H1 (cell line): ENCODE measurements at regions not wholly inside any gene's neighbourhood (a gene's known extent, or its start where the extent isn't known, plus 50 kb on each side); places are given as distances from the start of the nearest gene placed in this dataset.

Experiments used
- CTCF ChIA-PET: fragments of 300-600 bp; sonication (Branson Sonifier 250); formaldehyde crosslinking; loops from one replicate; lab custom pipeline; 2021; ENCODE audit not compliant: partially characterized antibody; lab: Charles Lee
- POLR2A ChIA-PET: fragments of 300-600 bp; sonication (Branson Sonifier 250); formaldehyde crosslinking; loops from one replicate; lab custom pipeline; 2021; ENCODE audit warnings: inconsistent platforms; ENCODE audit not compliant: partially characterized antibody; lab: Charles Lee
- DNase-seq, 2 experiments: peaks; one replicate each; pipeline versions ENCODE4 v3.0.0 to v3.0.0-alpha.2; 2010 to 2022; ENCODE audit warnings: low spot score in 2 of 2, low read depth in 1 of 2, mixed read lengths in 1 of 2
- FAIRE-seq: peaks from 2 replicates; lab custom pipeline; 2011; peaks lifted over from hg19 to GRCh38; lab: Jason Lieb, UNC
- H2AFZ ChIP-seq: 2 replicates; pipeline ENCODE4 v1.8.1; 2012; ENCODE audit warnings: low read length, inconsistent platforms
- H2AK5ac ChIP-seq: 2 replicates; pipeline ENCODE4 v1.6.1; 2013; ENCODE audit warnings: low read depth, low read length
- H2BK120ac ChIP-seq: replicated peaks from 2 replicates; pipeline ENCODE3; 2013; ENCODE audit warnings: low read depth, low read length, inconsistent platforms
- H2BK12ac ChIP-seq: 2 replicates; pipeline ENCODE4 v1.6.1; 2013; ENCODE audit warnings: low read depth, low read length
- H2BK15ac ChIP-seq: 2 replicates; pipeline ENCODE4 v1.6.1; 2013; ENCODE audit warnings: low read length
- H2BK20ac ChIP-seq: 2 replicates; pipeline ENCODE4 v1.6.1; 2013; ENCODE audit warnings: low read length
- H2BK5ac ChIP-seq: 2 replicates; pipeline ENCODE4 v1.6.1; 2013; ENCODE audit warnings: low read depth, low read length
- H3K14ac ChIP-seq: 2 replicates; pipeline ENCODE4 v1.6.1; 2013; ENCODE audit warnings: inconsistent platforms; ENCODE audit not compliant: insufficient read length
- H3K18ac ChIP-seq: 2 replicates; pipeline ENCODE4 v1.6.1; 2013; ENCODE audit warnings: low read length; ENCODE audit errors: extremely low read depth
- H3K23ac ChIP-seq: 2 replicates; pipeline ENCODE4 v1.6.1; 2013; ENCODE audit warnings: inconsistent platforms; ENCODE audit not compliant: insufficient read length
- H3K23me2 ChIP-seq: 2 replicates; pipeline ENCODE4 v1.6.1; 2013; ENCODE audit warnings: low read depth, low read length
- H3K27ac ChIP-seq: 2 replicates; pipeline ENCODE4 v1.6.1; 2011; ENCODE audit warnings: low read depth, low read length, inconsistent platforms
- H3K27me3 ChIP-seq, 4 experiments: replicated peaks in 1 of 4; 1 replicate in 1 of 4; 2 replicates in 3 of 4; pipeline versions ENCODE4 v1.6.1 to v1.8.1; 2011 to 2013; ENCODE audit warnings: low read length in 3 of 4, mild to moderate bottlenecking in 3 of 4, inconsistent platforms in 2 of 4, mixed read lengths in 2 of 4, moderate library complexity in 1 of 4; ENCODE audit not compliant: control insufficient read depth in 3 of 4, insufficient read depth in 3 of 4; ENCODE audit errors: extremely low read depth in 1 of 4
- H3K36me3 ChIP-seq, 4 experiments: 2 replicates each; pipeline versions ENCODE4 v1.6.1 to v1.8.1; 2011 to 2013; ENCODE audit warnings: mild to moderate bottlenecking in 4 of 4, low read length in 3 of 4, moderate library complexity in 2 of 4, control low read depth in 1 of 4, inconsistent platforms in 1 of 4; ENCODE audit not compliant: insufficient read depth in 4 of 4, control insufficient read depth in 2 of 4
- H3K4ac ChIP-seq: replicated peaks from 2 replicates; pipeline ENCODE3; 2013; ENCODE audit warnings: low read length, low read depth, mixed read lengths, inconsistent platforms; ENCODE audit not compliant: insufficient read length
- H3K4me1 ChIP-seq, 4 experiments: replicated peaks in 1 of 4; 1 replicate in 1 of 4; 2 replicates in 3 of 4; pipeline versions ENCODE4 v1.6.1 to v1.8.1; 2011 to 2013; ENCODE audit warnings: low read length in 3 of 4, inconsistent platforms in 2 of 4, mixed read lengths in 1 of 4; ENCODE audit not compliant: insufficient read depth in 4 of 4, control insufficient read depth in 3 of 4
- H3K4me2 ChIP-seq, 2 experiments: 2 replicates each; pipeline versions ENCODE4 v1.6.1 to v1.8.1; 2011 to 2013; ENCODE audit warnings: low read depth in 2 of 2, low read length in 2 of 2, control low read depth in 1 of 2, inconsistent platforms in 1 of 2, mild to moderate bottlenecking in 1 of 2; ENCODE audit not compliant: insufficient read depth in 1 of 2
- H3K4me3 ChIP-seq, 4 experiments: fragments of 200-600, 300-600 bp in 1 of 4; sonication (generic), shearing (Covaris generic), sonication (Bioruptor Twin) in 1 of 4; 2 replicates each; pipeline versions ENCODE4 v1.5.1 to v1.8.1; 2011 to 2016; ENCODE audit warnings: low read length in 4 of 4, low read depth in 3 of 4, control low read depth in 2 of 4, inconsistent platforms in 2 of 4, mild to moderate bottlenecking in 2 of 4, mixed read lengths in 1 of 4, moderate library complexity in 1 of 4; ENCODE audit not compliant: insufficient read depth in 2 of 4; ENCODE audit errors: extremely low read depth in 1 of 4
- H3K56ac ChIP-seq: replicated peaks from 2 replicates; pipeline ENCODE3; 2013; ENCODE audit warnings: low read depth, mild to moderate bottlenecking, mixed read lengths, low read length, inconsistent platforms; ENCODE audit not compliant: insufficient read length
- H3K79me1 ChIP-seq: 2 replicates; pipeline ENCODE4 v1.6.1; 2013; ENCODE audit warnings: low read depth, low read length, control low read depth
- H3K79me2 ChIP-seq, 2 experiments: 2 replicates each; pipeline versions ENCODE4 v1.6.1 to v1.8.1; 2012 to 2013; ENCODE audit warnings: low read length in 2 of 2, mild to moderate bottlenecking in 2 of 2, inconsistent platforms in 1 of 2; ENCODE audit not compliant: insufficient read depth in 2 of 2, control insufficient read depth in 1 of 2
- H3K9ac ChIP-seq, 4 experiments: replicated peaks in 1 of 4; 1 replicate in 1 of 4; 2 replicates in 3 of 4; pipeline versions ENCODE4 v1.6.1 to v1.8.1; 2011 to 2013; ENCODE audit warnings: low read depth in 3 of 4, low read length in 3 of 4, control low read depth in 2 of 4, mild to moderate bottlenecking in 2 of 4, moderate library complexity in 2 of 4, inconsistent platforms in 1 of 4; ENCODE audit errors: extremely low read depth in 1 of 4
- H3K9me3 ChIP-seq, 2 experiments: 2 replicates each; pipeline versions ENCODE4 v1.6.1 to v1.8.1; 2012 to 2013; ENCODE audit warnings: mild to moderate bottlenecking in 2 of 2, moderate library complexity in 2 of 2, control low read depth in 1 of 2, inconsistent platforms in 1 of 2, low read depth in 1 of 2, low read length in 1 of 2, mixed read lengths in 1 of 2; ENCODE audit not compliant: insufficient read depth in 2 of 2
- H4K20me1 ChIP-seq, 2 experiments: replicated peaks in 1 of 2; 2 replicates each; pipeline versions ENCODE3 to v1.8.1; 2011 to 2013; ENCODE audit warnings: inconsistent platforms in 2 of 2, low read length in 2 of 2, mild to moderate bottlenecking in 1 of 2; ENCODE audit not compliant: insufficient read depth in 2 of 2, control insufficient read depth in 1 of 2
- H4K5ac ChIP-seq: 2 replicates; pipeline ENCODE4 v1.6.1; 2013; ENCODE audit warnings: low read length, low read depth, mixed read lengths, inconsistent platforms; ENCODE audit not compliant: insufficient read length
- H4K8ac ChIP-seq: 2 replicates; pipeline ENCODE4 v1.8.0; 2013; ENCODE audit warnings: mild to moderate bottlenecking, moderate library complexity, low read length, inconsistent platforms; ENCODE audit not compliant: insufficient read depth; ENCODE audit errors: extremely low read depth
- H4K91ac ChIP-seq: replicated peaks from 2 replicates; pipeline ENCODE3; 2013; ENCODE audit warnings: low read length, mixed read lengths, inconsistent platforms; ENCODE audit not compliant: insufficient read length
- EGR1 ChIP-seq: IDR thresholded peaks from 2 replicates; pipeline ENCODE4 v1.6.1; 2011; ENCODE audit warnings: low read depth, low read length, borderline replicate concordance
- EP300 ChIP-seq, 2 experiments: IDR thresholded peaks; 1 replicate in 1 of 2; 2 replicates in 1 of 2; pipeline ENCODE4 v1.6.1; 2011 to 2012; ENCODE audit warnings: low read depth in 2 of 2, low read length in 2 of 2, mild to moderate bottlenecking in 2 of 2, borderline replicate concordance in 1 of 2, inconsistent platforms in 1 of 2, moderate library complexity in 1 of 2
- RBBP5 ChIP-seq: IDR thresholded peaks from 2 replicates; pipeline ENCODE4 v1.7.1; 2012; ENCODE audit warnings: low read depth, mild to moderate bottlenecking, inconsistent platforms, low read length, moderate library complexity, borderline replicate concordance
- SP1 ChIP-seq: IDR thresholded peaks from 2 replicates; pipeline ENCODE4 v1.6.1; 2011; ENCODE audit warnings: low read depth, low read length
- SP4 ChIP-seq: IDR thresholded peaks from 2 replicates; pipeline ENCODE4 v1.6.1; 2012; ENCODE audit warnings: low read length, inconsistent platforms
- TAF1 ChIP-seq: IDR thresholded peaks from 2 replicates; pipeline ENCODE4 v1.6.1; 2011; ENCODE audit warnings: mild to moderate bottlenecking, low read depth, low read length
- TBP ChIP-seq: IDR thresholded peaks from 2 replicates; pipeline ENCODE4 v1.6.1; 2011; ENCODE audit warnings: low read depth, low read length, improper control_type of control experiment
- ZNF274 ChIP-seq: IDR thresholded peaks from 2 replicates; pipeline ENCODE4 v1.7.0; 2012; ENCODE audit warnings: low read length, borderline replicate concordance; ENCODE audit errors: extremely low read depth
- WGBS, 2 experiments: shearing (Covaris generic) in 1 of 2; methylation state at CpG; one replicate each; pipeline versions ENCODE4 v1.1.6 to v1.1.7; 2013 to 2015; ENCODE audit warnings: low lambda C conversion rate in 2 of 2, mixed read lengths in 2 of 2, inconsistent platforms in 1 of 2, low coverage in 1 of 2, missing lambda C conversion rate in 1 of 2; ENCODE audit not compliant: insufficient replicate concordance in 2 of 2, insufficient coverage in 1 of 2, insufficient read length in 1 of 2; ENCODE audit errors: extremely low coverage in 1 of 2, missing lambda C conversion rate in 1 of 2; 5-methylcytosine and 5-hydroxymethylcytosine counted together
- TF ChIP-seq, protein P1 (sequence below): IDR thresholded peaks from 2 replicates; pipeline ENCODE4 v1.6.1; 2011; ENCODE audit warnings: low read depth, mild to moderate bottlenecking, low read length; ENCODE audit not compliant: insufficient read depth
- TF ChIP-seq, protein P2 (sequence below): IDR thresholded peaks from 2 replicates; pipeline ENCODE4 v1.6.1; 2012; ENCODE audit warnings: low read length, inconsistent platforms

GRCh38 chr6:100185615-100186014, 191.6 kb upstream of the MCHR2 start:
- Histone ChIP-seq H3K18ac (no peak overlapping the region), H3K79me2 (no peaks in the 10 kb centered on the region), H2BK20ac (no peak overlapping the region), H2BK15ac (no peak overlapping the region), H3K23me2 (no peaks in the 10 kb centered on the region), H2BK5ac (no peak overlapping the region), H3K4ac (no peak overlapping the region), H3K9me3 (no peaks in the 10 kb centered on the region), H2AK5ac (no peak overlapping the region; the same call in 1 of the 2 replicates), H2BK120ac (no peak overlapping the region), H3K27ac (no peak overlapping the region), H3K79me1 (no peaks in the 10 kb centered on the region), H4K91ac (no peak overlapping the region), H3K4me1 (no peaks in the 10 kb centered on the region), H3K27me3 (peaks cover 0 to 1% (median 0%) of the 10 kb centered on the region in 4 experiments; a peak in 1 of 7 replicates), H3K14ac (no peak overlapping the region), H4K5ac (no peak overlapping the region), H3K9ac (no peak overlapping the region), H3K4me2 (no peak overlapping the region), H3K23ac (no peak overlapping the region), H3K4me3 (no peak overlapping the region), H2BK12ac (no peak overlapping the region), H4K20me1 (no peaks in the 10 kb centered on the region), H3K36me3 (no peaks in the 10 kb centered on the region), H3K56ac (no peak overlapping the region), H4K8ac (no peak overlapping the region), H2AFZ (no peak overlapping the region)
- FAIRE-seq (no peak), DNase-seq (no peak)
- ChIA-PET POLR2A (no interaction called here), CTCF (no interaction called here)
- 88% methylated on average over 3 of the region's 3 CpGs; no CpG with 5 or more reads in 1 of the 2 experiments for WGBS, 2 experiments
- TF ChIP-seq EGR1 (no peak), SP1 (no peak), RBBP5 (no peak), EP300 (IDR thresholded peaks at IDR 0.05; ENCODE audit: borderline replicate concordance in 1 of 2, low read depth in 2 of 2, low read length in 2 of 2) (no peak), ZNF274 (no peak), TAF1 (no peak), SP4 (no peak), TBP (no peak)
- TF ChIP-seq, protein P1, sequence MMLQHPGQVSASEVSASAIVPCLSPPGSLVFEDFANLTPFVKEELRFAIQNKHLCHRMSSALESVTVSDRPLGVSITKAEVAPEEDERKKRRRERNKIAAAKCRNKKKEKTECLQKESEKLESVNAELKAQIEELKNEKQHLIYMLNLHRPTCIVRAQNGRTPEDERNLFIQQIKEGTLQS = no peak
- TF ChIP-seq, protein P2, sequence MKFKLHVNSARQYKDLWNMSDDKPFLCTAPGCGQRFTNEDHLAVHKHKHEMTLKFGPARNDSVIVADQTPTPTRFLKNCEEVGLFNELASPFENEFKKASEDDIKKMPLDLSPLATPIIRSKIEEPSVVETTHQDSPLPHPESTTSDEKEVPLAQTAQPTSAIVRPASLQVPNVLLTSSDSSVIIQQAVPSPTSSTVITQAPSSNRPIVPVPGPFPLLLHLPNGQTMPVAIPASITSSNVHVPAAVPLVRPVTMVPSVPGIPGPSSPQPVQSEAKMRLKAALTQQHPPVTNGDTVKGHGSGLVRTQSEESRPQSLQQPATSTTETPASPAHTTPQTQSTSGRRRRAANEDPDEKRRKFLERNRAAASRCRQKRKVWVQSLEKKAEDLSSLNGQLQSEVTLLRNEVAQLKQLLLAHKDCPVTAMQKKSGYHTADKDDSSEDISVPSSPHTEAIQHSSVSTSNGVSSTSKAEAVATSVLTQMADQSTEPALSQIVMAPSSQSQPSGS = no peak
